HG02798 (cell line): ENCODE measurements at regions not wholly inside any gene's neighbourhood (a gene's known extent, or its start where the extent isn't known, plus 50 kb on each side); places are given as distances from the start of the nearest gene placed in this dataset.

ENCODE experiments used
- ATAC-seq: cut with Tn5 transposase; IDR thresholded peaks from one replicate; pipeline ENCODE4 v1.9.1; 2021; ENCODE audit warnings: mild to moderate bottlenecking; ENCODE audit not compliant: unreplicated experiment, poor library complexity

DNA sequence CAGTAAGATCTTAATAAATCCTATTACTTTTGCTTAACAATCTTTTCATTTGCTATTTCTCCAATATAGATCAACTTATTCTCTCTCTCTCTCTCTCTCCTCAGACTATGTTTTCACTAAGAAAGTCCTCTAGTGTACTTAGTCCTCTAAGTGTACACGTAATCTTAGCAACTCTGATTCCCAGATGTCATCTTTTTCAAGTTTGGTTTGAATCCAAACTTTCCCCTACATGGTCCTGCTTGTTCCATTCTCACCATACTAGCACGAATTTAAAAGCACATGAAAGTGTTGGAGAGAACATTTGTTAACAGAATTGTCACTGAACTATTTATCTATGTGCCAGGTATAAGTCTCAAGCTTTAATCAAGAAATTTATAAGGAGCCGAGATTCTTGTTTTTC is 202.9 kb downstream of the SPRY2 start:
- no peak for ATAC-seq

DNA sequence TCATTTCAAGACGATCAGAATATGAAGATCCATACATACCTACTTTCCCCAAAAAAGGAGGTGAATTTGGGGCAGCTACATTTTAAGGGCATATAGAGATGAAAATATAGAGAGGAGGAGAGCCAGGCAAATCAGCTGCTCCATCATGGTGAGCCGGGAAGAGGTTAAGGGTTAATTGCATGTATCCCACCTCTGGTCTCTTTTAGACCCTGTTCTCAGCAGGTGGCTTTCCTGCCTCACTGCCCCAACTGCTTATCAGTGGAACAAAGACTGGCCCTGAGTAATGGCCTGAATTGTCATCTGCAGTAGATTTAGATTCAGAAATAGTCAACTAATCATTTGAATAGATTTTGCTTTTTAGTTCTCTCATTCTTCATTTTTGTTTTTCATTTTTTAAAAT is 206.6 kb downstream of the SPRY2 start:
- ATAC-seq, result no peak

DNA sequence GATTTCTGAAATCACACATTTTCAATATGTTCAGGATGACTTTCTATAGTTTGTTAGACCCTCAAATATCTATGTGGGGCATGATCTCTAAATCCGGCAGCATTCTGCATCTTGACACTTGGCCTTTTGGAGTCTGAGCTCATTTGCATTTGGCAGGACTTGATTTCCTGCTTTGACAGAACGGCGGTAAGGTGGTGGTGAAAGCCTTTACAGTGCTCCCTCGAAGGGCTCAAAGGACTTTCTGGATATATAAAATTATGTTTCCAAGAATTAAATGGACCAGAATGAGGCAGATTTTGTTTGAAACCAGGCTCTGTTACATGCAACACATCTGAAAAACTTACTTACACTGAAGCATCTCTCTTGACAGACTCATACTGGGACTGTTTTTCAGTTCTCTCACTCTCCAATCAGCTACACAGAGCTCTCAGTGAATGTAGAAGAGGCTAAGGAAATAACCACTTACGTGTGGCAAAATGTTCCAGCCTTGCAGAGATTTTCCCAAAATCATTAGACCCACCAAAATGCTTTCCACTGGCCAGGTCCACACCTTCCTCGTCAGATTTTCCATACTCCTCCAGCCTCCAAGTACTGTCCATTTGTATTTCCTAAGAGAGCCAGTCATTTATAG is 207.2 kb downstream of the SPRY2 start:
- ATAC-seq, result peak; percentile 42

DNA sequence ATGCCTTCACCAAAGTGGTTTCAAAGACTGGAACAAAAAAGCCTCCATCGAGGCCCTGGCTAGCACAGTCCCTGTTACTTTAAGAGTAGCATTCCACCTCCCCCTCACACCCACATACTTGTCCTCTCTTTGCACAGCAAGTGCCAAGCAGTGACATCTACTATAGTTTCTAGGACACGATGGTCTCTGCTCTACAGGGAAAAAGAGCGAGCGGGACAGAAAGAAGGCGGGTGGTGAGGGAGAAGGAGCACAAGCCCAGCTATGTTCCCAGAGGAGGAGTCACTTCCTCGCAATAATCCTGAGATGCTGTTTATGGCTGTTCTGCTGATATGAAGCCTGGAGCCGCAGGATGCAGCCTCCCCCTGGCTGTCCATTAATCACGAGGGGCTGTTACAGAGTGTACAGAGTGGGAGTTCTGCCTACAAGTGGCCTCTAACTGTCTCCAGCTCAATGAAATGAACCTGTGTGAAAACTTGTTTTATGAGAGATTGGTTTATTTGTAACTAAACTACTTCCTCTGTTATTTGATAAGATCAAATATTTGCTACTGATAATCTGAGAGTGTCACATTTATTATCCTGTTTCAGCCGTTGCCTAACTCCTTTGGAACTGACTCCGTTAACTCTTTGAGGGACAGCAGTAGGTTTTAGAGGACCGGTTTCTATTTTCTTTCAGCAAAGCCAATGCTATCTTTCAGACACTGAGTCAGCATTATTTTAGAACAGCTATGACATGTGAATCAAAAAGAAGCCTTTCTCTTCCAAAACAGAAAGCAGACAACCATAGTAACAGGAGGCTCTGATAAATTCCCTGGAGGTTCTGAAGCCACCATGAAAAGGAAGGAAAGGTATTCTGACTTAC is 208.0 kb downstream of the SPRY2 start:
- ATAC-seq, result no peak

DNA sequence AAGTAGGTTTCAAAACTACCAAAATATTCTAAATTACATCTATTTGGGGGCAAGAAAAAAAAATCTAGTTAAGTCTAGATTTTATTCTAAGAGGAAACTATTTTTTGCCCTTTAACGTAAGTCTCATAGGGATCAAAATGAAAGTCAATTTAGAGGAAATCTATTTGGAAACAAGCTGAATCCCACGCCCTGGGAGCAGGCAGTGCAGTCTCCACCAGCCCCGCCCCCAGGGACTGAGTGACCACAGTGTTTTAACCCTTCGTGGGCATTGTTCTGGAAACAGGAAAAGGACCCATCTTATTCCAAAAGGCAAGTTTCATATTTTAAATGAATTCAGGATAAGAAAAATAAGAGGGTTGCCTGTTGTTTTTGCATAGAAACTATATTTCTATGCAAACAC is 209.7 kb downstream of the SPRY2 start:
- ATAC-seq, result no peak

DNA sequence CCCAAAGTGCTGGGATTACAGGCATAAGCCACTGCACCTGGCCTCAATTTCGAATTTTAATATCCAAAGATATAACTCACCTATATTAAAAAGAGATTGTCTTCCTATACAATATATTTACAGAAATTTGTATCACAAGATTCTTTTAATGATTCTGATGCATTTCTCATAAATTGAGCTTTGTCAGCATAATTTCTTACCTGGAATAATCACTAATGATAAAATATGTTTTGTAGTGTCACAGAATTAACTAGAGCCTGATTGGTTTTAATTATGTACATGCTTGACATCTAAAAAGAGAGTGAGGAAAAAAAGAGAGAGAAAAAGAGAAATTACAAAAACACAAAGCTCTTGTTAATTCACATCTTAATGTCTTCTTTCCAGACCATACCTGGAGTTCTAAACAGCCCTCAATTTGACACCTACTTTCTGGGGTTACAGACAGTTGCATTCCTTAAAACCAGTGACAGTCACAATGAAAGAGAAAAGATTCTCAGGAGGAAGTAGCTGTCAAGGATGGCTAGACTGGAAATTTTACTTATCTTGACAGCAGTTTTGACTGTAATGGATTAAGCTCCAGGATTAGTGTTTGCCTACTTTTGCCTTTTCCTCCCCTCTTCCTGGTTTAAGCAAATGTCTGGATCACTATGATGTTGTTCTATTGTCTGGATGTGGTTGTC is 214.4 kb downstream of the SPRY2 start:
- no peak for ATAC-seq

DNA sequence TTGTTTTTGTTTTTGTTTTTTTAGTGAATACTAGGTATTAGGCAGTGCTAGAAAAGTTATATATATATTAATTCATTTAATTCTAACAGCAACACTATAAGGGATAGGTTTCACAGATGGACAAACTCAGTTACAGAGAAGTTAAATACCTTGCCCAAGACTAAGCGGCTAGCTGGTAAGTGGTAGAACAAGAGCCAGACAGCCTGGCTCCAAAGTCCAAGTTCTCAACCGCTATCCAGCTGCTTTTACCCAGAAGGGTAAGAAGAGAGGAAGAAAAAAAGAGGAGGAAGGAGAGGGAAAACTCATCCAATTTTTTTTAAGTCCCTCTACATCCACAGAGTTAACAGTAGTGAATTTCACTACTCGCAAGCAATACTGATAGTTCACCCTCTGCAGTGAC is 217.0 kb downstream of the SPRY2 start:
- ATAC-seq, result no peak

DNA sequence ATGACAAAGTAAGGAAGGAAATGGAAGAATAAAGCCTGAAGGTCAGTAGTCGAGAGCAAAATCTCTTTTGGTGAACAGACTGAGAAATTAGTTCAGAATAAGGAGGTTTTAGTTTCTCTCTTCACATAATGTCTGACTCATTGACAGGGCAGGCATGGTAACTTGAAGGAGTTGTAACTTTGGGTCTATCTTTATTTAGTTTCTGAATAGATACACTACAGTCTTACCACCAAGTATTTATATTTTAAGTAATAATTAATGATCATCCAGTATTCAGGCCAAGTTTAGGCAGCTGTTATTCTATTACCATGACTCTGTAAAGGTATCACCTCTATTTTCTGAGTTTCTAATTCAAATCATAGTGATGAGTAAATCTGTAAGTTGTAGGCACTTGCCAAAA is 219.9 kb downstream of the SPRY2 start:
- peak; percentile 53 for ATAC-seq

DNA sequence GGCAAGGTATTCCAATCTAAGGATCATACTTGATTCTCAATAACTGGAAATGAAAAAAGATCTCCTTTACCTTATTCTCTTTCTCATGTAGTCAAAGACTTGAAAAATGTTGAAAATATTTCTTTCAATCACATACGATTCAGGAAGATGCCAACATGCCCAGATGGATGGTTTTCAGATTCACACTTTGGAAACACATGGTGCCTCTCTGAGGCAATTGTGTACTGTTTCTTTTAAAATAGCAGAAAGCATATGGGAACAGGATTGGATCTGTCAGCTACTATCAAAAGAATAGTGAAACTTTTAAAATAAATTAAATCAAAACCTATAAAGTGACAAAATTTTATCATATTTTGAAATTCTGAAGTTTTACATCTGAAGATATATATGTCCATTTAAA is 222.4 kb downstream of the SPRY2 start:
- ATAC-seq, result no peak

DNA sequence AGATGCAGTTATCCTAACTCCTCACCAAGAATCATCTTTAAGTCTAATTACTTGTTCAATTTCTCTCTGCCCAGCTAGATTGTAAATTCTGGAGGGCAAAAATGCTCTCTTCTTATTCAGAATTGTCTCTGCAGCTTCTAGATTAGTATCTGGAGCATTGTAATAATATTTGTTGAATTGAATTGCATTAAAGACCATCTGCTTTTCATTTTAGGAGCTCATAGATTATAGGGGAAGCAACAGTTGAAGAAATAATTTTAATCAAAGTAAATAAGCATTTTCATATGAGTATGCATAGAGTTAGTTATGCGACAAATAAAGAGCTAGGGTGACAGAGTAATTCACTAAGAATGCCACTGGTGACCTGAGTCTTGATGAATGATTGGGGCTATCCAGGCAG is 222.8 kb downstream of the SPRY2 start:
- no peak for ATAC-seq

DNA sequence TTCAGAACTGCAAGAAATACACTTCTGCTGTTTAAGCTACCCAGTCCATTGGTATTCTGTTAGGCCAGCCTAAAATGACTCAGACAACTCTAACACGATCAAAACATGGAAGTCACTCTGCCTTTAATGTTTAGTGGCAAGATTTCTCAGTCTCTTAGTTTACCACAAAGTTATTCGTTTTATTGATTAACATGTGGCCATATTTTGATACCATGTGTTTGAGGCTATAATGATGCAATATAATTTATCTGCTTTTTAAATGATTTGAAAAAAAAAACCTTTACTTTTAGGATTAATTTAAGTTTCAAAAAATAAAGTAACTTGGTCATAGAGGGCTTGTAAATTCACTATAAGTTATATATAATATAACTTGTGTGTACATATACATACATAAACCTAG is 223.4 kb downstream of the SPRY2 start:
- ATAC-seq, result no peak

DNA sequence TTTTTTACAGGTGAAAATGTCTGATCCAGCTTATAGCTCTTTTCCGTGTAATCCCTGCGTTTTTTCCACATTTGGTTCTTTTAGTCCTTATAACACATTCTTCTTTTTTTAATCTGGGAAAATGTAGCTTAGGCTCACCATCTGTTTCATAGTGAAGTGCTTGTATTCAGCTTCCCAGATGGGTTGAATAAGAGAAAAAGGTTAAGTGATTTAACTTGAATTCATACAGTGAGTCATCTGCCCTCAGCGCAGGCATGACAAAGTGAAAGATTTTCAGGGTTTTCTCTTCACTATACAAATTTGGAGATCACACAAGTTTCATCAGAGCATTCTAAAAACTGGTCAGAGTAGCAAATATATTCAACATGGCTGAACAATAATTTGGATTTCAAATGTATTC is 224.8 kb downstream of the SPRY2 start:
- no peak for ATAC-seq

DNA sequence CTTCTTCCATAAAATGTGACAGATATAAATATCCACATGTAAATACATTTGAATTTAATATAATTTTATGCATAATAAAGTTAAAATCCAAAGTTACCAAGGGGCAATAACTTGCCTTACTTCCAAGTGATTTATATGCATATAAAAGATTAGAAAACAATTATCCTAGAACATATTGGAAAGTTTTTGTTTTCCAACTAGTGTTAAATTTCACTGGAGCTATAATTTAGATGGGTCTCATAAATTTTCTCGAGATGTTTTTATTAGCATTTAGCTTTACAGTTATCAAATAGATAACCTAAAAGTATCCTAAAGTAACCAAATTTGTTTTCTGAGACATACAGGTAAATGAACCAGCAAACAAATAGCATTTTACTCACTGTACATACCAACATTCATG is 225.3 kb downstream of the SPRY2 start:
- ATAC-seq, result no peak

DNA sequence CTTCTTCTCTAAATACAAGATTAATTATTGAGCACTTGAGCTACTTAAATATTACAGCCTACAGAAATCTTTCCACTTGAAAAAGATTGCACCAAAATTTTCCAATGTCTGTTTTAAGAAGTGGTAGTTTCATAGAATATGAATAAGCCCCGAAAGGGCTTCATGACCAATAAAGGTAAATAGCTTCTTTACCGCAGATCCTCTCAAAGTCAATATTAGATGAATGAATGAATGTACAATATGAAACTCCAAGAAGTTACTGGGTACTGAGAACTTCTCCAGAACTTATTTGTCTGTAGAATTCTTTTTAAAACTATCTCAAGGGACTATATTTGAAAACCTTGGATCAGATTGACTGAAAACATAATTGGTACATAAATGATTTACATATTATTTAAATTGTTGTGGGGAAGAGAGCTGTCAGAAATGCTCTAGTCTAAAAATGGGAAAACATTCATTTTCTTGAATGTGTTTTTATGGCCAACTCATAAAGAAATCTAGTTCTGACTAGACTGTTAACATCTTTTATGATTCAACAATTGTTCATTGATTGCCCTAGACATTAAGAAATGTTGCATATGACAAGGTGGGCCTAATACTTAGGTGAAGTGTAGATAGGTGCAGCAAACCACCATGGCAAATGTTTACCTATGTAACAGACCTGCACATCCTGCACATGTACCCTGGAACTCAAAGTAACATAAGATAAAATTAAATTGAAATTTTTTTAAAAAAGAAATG is 227.0 kb downstream of the SPRY2 start:
- ATAC-seq, result no peak

DNA sequence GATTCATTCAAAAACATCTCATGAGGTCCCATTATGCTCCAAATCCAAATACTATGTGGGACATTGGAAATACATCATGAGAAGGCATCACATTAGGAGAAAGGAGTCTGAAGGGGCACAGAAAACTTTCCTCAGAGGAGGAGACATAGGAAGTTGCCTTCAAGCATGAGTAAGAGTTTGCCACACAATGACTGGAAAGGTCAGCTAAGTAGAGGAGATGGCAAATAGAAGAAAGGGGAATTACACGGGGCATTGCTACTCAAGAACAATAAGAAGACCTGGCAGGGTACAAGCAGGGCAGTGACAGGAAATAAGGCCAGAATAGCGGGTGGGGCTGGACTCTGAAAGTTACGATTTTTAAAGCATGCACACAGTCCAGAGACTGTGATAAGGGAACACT is 231.6 kb downstream of the SPRY2 start:
- ATAC-seq, result no peak

DNA sequence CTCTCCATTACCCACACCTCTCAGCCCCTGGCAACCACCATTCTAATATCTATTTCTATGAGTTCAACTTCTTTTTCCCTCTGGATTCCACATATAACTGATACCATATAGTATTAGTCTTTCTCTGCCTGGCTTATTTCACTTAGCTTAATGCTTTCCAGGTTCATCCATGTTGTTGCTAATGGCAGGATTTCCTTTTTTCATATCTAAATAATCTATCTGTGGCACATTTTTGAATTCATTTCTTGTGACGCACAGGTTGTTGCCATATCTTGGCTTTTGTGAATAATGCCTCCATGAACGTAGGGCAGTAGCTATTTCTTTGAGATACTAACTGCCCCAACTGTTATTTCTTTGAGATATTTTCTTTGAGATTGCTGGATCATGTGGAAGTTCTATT is 235.6 kb downstream of the SPRY2 start:
- ATAC-seq, result no peak

DNA sequence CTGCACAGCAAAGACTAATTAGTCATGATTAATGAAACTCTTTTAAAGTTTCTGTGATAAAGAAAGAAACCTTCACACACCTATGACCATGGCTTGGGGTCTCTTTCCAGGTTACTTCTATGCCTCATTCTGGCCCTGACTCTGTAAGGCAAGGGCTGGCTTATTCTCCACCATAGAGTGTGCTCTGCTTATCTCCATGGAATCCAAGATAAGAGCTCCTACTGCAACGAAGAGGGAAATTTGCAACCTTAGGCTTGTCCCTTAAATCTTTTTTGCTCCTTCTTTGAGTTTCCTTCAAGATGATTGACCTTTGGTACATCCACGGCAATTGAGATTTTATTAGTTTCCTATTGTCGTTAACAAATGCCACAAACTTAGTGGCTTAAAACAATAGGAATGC is 239.9 kb downstream of the SPRY2 start:
- ATAC-seq, result no peak

DNA sequence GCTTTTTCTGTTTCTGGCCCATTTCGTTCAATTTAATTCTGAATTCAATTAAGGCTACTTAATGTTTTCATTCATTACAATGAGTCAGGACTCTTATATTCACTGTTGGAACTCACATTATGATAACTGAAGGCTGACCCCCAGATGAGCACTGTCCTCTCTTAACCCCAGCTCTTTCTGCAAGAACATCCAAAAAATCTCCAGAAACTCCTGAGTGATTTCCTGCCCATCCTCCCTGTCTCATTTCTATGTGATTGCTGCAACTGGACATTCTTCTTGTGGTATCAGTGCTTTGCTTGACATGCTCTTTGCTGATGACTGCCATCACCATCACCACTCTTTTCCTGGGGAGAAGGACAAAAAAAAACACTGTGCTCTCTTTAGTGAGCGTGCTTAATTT is 240.3 kb downstream of the SPRY2 start:
- no peak for ATAC-seq

DNA sequence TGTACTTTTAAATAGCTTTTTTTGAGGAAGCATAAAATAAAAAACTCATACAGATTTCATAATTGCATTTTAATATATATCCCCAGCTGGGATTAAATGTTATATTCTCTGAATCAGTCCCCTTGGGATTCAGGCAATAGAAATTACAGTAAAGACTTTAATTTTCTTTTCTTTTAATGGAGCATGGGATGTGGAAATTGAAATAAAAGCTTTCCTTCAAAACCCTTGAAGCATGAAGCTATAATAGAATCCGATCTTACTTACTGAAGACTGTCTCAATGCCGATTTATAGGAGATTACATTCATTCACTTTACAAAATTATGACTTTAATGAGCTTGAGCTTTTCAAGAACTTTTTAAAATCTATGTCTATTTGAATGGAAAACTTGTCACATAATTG is 243.4 kb downstream of the SPRY2 start:
- ATAC-seq, result no peak

DNA sequence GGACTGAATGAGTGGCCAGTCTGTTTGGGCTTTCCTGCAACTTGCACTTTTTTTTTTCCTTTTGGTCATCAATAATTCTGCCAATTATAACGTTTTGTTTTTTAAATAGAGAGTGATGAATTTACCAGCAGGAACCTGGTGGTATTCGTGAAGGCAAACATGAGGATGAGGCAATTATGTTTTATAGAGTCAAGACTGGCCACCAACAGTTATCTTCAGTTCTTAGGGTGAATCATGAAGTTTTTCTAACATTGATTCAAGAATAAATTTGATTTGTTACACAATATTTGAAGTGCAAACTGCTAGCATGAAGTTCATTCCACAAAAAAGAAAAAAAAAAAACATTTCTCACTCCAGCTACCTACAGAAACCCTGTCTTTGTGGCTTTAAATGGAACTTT is 244.5 kb downstream of the SPRY2 start:
- no peak for ATAC-seq

DNA sequence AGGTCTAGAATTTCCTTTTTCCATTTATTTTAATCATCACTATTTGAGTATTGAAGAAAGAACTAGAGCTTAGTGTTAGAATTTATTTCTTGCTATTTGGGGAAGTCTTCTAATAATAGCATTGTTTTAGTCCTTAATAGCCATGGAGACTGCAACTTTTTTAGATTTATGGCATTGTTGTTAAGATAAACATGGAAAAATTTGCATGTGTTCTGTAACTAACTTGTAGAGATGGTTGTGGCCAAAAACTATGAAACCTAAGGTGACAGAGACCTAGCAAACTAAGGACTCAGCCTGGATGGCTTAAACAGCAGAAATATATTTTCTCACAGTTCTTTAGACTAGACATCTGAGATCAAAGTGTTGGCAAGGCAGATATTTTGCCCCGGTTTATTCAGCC is 246.4 kb downstream of the SPRY2 start:
- no peak for ATAC-seq
